ENCODE measurements at regions not wholly inside any gene's neighbourhood (a gene's known extent, or its start where the extent isn't known, plus 50 kb on each side); places are given as distances from the start of the nearest gene placed in this dataset.
"Not testable (repeated sequence)": the region's sequence is repeated elsewhere in the genome, so short reads cannot be mapped to it uniquely, and the experiment has no call there.

DNA sequence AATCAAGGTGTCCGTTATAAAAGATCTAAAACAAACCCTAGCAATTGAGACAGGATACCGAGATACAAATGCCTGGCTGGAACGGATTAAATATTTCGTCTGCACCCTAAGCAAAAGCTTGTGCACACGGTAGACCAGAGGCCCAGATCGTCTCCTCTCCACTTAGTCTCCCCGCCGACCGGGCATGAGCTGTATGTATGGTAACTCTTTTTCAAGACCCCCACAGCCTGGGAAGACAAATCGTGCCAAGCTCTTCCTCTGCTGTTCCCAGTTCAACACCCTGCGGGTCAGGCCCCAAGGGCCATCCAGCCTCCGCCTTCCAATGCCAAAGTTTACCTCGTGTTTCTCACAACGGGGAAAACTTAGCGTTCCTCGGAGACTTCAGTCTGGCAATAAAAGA, 285.7 kb upstream of the GALNT17 start:
- no peak for DNase-seq (ENCODE audit: low spot score)

DNA sequence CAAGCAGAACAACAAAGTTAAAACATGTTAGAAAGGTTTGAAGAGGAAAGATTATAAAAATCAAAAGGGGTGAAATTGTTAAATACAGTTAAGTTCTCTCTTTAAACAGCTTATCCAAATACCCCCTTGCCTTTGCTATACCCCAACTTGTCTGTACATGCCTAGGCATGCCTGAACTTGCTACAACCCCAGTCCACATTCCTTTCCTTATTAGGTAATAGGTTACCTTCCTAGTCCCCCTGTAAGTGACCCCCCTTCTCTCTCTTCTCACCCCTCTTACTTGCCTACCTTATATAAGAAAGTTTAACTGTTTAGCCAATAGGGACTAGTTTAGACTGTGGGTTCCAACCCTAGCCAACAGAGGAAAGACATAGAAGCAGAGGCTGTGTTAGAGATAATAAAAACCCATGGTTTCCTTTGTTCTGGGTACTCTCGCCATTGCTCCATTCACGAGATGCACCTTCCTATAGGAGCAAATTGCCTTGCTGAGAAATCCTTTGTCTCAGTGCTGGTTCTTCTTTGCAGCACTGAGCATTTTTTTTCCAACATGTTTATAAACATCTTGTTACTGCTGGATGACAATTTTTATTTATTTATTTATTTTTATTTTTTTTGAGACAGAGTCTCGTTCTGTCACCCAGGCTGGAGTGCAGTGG, 282.2 kb upstream of the GALNT17 start:
- no peak for DNase-seq (ENCODE audit: low spot score)

DNA sequence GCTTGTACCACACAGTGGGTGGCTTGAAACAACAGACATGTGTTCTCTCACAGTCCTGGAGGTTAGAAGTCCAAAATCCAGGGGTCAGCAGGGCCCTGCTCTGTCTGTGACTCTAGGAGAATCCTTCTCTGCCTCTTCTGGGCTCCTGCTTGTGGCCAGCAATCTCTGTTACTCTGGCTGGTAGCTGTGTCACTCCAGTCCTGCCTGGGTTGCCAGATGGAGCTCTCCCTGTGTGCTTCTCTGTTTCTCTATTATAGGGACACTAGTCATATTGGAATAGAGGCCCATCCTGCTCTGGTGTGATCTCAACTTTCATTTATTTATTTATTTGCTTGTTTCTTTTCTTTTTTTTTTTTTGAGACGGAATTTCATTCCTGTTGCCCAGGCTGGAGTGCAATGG, 276.6 kb upstream of the GALNT17 start:
- DNase-seq (ENCODE audit: low spot score): peak; percentile 45

DNA sequence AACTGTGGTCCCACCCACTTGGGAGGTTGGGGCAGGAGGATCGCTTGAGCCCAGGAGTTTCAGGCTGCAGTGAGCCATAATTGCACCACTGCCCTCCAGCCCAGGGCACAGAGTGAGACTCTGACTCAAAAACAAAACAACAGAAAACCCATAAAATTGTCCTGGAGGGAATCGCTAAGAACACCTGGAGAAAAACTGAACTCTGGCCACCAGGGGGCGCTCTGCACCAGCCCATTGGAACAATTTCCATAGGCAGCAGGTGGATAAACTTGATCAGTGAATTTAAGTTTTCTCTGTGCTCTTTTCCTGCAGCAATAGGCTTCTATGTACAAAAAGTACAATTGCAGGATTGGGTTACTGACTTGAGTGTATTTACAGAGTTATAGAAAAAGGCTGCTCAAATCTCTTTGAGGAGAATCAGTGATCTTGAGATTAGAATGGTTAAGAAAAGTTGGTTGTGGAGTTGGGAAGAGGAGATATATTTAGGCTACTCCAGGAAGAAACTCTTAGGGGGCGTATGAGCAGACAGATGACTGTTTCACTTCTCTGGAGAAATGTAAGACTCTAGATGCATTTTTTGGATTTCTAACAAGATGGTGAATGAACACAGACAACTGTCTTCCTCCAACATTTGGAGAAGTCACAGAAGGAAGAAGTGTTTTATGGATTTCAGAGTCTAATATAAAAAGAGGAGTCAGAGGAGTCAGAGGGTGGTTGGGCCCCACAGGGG, 274.9 kb upstream of the GALNT17 start:
- peak; percentile 81 for DNase-seq (ENCODE audit: low spot score)

DNA sequence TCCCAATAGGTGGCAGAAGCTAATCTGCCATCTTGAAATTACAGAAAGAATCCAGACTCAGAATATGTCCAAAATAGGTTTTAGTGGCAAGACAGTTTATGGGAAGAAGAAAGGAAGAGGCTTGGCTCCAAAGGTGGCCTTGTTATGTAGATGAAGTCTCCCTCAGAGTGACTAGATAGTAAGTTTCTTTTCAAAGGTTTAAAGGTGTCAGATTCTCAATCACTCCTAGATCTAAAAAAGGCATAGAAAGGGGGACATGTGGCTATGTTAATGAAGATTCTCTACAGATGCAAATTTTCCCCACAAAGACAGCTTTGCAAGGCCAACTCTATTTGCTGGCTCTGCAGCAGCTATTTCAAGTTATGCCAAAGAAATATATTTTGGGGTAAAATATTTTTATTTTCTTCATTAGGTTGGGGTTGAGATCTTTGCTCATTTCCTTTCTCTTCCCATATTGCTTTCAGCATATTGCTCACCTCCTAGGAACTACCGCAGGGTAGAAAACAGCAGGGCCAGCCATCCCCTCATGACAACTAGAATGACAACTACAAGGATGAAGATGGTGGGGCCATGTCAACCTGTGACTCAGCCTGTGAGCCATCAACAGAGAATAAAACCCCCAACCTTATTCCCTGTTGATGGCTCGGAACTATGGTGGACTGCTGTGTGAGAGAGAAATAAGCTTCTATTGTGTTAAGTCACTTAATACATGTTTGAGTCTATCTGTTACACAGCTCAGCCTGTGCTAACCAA, 274.0 kb upstream of the GALNT17 start:
- DNase-seq (ENCODE audit: low spot score): no peak

DNA sequence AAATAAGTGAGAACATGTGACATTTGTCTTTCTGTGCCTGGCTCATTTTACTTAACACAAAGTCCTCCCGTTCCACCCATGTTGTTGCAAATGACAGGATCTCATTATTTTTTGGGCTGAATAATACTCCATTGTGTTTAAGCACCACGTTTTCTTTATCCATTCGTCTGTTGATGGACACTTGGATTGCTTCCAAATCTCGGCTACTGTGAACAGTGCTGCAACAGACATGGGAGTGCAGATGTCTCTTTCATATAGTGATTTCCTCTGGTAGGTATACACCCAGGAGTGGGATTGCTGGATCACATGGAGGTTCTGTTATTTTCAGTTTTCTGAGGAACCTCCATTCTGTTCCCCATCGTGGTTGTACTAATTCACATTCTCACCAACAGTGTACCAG, 264.4 kb upstream of the GALNT17 start:
- no peak for DNase-seq (ENCODE audit: low spot score)

DNA sequence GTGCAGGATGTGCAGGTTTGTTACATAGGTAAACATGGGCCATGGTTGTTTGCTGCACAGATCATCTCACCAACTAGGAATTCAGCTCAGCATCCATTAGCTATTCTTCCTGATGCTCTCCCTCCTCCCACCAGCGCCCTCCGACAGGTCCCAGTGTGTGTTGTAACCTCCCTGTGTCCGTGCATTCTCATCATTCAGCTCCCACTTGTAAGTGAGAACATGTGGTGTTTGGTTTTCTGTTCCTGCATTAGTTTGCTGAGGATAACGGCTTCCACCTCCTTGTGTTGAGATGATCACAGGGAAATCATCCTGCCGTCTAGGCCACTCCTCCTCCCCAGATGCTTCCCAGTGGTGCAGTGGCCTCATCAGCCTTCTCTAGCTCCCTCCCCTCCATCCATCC, 261.6 kb upstream of the GALNT17 start:
- DNase-seq (ENCODE audit: low spot score): no peak

DNA sequence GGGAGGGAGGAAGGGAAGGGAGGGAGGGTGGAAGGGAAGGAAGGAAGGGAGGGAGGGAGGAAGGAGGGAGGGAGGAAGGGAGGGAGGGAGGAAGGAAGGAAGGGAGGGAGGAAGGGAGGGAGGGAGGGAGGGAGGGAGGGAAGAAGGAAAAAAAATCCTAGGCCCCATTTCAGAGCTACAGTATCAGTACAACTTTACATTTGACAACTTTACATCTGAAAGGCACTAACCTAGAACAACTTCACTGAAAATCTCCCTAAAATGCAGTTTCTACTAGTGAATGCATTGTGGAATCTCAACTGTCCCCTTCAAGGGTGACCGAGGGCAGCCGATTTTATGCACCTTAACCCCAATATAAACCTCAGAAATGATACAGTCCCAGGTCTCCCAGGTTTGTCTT, 259.8 kb upstream of the GALNT17 start:
- DNase-seq (ENCODE audit: low spot score): no peak

DNA sequence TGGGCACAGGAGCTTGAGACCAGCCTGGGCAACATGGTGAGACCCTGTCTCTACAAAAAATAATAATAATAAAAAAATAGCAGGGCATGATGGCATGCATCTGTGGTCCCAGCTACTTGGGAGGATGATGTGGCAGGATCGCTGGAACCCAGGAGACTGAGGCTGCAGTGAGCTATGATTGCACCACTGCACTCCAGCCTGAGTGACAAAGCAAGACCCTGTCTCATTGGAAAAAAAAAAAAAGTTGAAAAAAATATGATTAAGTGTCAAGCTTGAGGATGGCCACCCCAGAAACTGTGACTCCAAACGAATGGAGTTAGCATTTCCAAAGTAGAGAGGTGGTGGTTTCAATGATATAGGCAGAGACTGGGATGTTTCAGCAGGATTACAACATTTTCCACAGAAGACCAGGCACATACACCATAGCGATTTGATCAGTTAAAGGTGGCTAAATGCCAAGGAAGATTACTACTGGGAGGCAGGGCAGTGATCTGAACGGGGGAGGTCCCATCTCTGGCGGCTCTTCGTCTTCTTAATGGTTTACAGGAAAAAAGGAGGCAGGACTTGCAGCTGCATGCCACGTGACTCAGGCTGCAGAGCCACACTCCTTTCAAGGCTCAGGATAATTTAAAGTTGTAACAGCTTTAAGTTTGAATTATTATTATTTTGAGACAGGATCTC, 250.6 kb upstream of the GALNT17 start:
- DNase-seq (ENCODE audit: low spot score): no peak

DNA sequence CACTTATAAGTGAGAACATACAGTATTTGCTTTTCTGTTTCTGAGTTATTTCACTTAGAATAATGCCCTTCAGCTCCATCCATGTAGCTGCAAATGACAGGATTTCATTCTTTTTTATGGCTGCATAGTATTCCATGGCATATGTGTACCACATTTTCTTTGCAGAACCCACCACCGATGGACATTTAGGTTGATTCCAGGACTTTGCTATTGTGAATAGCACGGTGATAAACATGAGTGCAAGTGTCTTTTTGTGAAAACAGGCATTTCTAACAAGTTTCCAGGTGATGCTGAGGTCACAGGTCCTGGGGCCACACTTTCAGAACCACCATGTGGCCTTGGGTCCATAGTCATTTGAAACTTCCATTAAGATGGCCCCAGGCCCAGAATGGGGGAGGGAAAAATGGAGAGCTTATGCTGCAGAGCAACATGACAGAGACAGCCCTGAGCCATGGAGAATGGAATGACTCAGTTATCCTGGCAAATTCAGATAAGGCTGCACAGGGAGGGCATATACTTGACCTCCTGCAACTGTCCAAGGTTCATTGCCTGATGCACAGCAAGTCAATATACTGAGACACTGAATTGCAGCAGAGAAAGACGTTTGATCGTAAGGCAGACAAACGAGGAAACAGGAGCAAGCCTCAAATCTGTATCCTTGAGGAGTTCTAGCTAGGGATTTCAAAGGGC, 248.0 kb upstream of the GALNT17 start:
- DNase-seq (ENCODE audit: low spot score): no peak

DNA sequence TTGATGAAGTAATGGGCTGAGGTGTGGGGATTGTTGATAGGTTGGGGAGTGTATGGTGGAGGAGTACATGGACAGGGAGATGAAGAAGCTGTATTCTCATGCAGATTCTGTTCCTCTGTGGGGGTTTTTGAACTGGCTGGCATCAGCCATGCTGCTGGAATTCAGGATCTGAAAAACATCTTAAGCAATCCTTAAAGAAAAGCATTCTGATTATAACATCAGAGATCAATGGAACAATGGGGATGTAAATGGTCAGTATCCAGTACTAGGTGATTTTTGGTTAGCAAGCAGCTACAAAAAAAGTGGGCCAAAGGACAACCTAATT, 247.5 kb upstream of the GALNT17 start:
- DNase-seq (ENCODE audit: low spot score): no peak

DNA sequence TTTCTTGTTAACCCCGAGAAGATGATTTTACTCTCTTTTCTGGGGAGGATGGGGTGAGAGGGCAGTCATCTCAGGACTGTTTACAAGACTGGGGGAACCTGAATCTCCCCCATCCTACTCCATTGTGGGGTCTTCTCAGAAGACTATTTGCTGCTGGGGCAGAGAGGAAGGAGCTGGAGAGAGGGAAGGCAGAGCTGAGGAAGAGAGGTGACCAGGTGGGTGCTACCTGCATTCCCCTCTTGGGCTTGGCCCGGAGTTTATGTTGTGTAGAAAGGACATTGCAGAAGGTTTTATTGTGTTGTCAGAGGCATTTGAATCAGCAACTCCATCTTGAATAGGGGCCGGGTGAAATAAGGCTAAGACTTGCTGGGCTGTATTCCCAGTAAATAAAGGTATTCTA, 247.1 kb upstream of the GALNT17 start:
- DNase-seq (ENCODE audit: low spot score): no peak

DNA sequence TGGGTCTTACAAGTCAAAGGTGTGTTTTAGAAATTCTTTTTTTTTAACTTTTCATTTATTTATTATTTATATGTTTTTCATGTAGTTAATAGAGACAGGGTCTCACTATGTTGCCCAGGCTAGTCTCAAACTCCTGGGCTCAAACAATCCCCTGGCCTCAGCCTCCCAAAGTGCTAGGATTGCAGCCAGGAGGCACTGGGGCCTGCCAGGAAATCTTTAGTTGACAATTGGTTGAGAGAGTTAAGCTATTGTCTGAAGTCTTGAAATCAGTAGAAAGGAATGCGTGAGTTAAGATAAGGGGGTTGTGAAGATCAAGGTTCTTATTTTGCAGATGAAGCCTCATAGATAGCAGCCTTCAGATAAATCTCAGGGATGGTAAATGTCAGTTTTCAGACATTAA, 245.4 kb upstream of the GALNT17 start:
- no peak for DNase-seq (ENCODE audit: low spot score)

DNA sequence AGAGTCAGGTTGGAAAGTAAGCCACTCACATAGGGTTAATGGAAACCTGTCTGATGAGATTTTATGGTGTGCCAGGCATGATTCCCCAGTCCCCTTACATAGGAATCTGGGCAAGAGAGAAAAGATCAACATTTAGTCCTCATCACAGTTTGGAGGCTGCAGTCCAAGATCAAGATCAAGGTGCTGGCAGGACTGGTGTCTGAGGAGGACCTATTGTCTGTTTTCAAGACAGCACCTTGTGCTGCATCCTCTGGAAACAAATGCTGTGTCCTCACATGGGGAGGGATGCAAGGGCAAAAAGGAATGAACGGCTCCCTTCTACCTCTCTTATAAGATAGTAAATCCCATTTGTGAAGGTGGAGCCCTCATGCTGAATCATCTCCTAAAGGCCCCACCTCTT, 244.8 kb upstream of the GALNT17 start:
- DNase-seq (ENCODE audit: low spot score): no peak

DNA sequence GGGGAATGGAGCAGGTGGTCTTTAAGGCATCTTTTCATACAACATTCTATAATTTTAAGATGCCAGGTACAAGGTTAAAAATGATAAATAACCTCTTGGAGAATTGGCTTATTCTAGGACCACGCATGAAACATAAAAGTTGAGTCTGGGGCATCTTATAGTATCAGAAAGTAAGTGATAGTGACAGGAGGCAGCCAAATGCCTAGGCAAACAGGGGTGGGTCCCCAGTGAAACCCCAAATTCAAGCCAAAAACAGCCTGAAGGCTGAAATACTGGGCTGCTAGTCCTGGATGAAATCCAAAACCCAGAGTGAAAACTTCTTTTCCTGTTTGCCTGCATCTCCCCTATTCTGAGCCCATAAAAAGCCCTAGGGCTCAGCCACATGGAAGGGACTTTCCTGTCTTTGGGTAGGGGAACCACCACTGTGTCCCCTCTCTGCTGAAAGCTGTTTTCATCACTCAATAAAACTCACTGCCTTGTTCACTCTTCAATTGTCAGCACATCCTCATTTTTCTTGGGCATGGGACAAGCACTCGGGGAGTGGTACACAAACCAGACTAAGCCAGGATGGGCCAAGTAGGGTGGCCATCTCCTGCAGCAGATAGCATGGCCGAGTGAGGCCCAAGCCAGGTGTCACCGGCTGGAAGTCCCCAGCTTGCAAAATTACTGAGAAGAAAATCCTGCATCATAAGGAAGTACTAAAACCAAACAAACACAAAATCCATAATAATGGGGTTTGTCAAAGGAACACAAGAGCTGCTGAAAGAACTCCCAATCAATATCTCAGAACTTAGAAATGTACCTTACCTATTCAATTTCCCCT, 241.6 kb upstream of the GALNT17 start:
- DNase-seq (ENCODE audit: low spot score): no peak

DNA sequence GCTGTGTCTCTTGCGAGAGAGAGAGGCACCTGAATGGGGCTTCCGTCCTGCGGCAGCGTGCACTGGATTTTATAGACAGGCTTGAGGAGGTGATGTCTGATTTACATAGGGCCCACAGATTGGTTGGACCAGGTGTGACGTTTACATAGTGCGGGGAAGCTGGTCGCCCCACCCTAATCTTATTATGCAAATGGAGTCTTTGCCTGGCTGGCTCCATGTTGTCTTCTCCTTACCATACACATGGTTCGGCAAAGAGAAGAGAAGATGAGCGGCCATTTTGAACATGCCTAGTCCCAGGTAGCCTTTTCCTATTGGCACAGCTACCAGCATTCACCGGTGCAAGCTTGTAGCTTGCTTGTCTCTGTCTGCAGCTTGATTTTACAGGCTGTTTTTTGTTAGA, 238.5 kb upstream of the GALNT17 start:
- DNase-seq (ENCODE audit: low spot score): no peak

DNA sequence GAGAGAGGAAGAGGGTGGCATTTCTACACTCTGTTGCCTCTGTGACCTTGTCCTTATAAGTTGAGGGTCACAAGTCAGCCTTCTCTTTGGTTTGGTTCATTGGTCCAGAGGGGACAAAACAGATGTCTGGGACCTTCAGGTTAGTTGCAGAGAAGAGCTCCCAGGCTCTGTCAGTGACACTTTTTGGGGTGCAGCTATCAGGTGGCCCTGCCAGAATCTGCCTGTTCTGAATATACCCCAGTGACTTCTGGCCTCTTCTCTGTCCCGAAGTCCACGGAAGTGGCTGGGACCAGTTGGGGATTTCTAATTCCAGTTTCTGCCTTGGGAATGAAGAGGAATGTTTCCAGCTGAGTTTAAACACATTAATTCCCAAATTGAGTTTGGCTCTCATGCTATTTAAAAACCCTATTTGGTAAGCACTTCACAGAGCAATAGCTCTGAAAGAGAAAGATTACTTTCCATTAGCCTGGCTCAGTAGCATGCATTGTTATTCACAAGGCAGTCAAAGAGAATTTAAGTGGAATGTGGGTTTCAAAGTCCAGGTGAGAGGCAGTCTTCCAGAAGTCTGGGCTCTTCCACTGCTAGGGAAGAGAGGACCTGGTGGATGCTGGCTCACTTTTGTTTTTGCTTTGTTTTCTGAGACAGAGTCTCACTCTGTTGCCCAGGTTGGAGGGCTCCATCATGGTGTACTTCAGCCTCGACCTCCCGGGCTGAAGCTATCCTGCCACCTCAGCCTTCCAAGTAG, 237.8 kb upstream of the GALNT17 start:
- no peak for DNase-seq (ENCODE audit: low spot score)

DNA sequence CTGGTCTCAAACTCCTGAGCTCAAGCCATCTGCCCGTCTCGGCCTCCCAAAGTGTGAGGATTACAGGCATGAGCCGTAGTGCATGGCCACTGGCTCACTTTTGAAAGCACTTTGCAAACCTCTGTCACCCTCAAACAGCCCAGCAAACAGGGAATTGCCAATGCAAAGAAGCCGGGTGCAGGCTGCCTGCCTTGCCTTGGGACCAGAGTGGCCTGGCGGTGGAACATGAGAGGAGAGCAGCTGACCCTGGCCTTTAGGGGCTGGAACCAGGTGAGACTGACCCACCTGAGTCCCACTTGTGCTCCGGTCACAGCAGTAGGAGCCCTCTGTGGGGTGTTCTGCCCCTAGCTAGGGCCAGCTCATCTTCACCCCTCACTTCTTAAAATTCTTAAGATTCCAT, 237.1 kb upstream of the GALNT17 start:
- DNase-seq (ENCODE audit: low spot score): no peak

DNA sequence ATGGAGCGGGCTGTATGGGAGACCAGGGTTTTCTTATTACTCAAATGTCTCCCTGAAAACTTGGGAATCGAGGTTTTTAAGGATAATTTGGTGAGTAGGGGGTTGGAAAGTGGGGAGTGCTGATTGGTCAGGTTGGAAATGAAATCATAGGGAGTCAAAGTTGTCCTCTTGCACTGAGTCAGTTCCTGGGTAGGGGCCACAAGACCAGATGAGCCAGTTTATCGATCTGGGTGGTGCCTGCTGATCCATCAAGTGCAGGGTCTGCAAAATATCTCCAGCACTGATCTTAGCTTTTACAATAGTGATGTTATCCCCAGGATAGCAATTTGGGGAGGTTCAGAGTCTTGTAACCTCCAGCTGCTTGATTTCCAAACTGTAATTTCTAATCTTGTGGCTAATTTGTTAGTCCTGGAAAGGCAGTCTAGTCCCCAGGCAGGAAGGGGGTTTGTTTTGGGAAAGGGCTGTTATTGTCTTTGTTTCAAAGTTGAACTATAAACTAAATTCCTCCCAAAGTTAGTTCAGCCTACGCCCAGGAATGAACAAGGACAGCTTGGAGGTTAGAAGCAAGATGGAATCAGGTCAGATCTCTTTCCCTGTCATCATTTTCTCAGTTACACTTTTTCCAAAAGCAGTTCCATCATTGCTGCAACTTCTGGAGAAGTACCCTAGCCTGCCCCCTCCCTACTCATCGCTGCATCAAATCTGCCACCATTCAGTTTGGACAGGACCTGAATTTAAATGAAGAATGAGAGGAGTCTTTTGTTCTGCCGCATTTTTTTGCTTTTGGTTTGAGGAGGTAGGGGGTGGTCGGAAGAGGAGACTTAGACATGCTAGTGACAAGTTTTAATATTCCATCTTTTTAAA, 236.4 kb upstream of the GALNT17 start:
- not testable (repeated sequence) for DNase-seq (ENCODE audit: low spot score)
